ENCODE measurements at regions not wholly inside any gene's neighbourhood (a gene's known extent, or its start where the extent isn't known, plus 50 kb on each side); places are given as distances from the start of the nearest gene placed in this dataset.

- no peak for DNase-seq
Measured at GRCh38 chr7:116614499-116615262, 57.3 kb upstream of the MET start.

GRCh38 chr7:116616555-116617059, 55.4 kb upstream of the MET start:
- DNase-seq = no peak

- peak; percentile 65 for DNase-seq
Measured at GRCh38 chr7:116617878-116618277, 54.1 kb upstream of the MET start.

- no peak for DNase-seq
Measured at GRCh38 chr7:116618338-116619128, 53.5 kb upstream of the MET start.

GRCh38 chr7:116621649-116622048, 50.3 kb upstream of the MET start:
- no peak for DNase-seq
